Left hindlimb (tissue), 1 donor: ENCODE measurements at regions not wholly inside any gene's neighbourhood (a gene's known extent, or its start where the extent isn't known, plus 50 kb on each side); places are given as distances from the start of the nearest gene placed in this dataset.

Experiments
- DNase-seq: peaks from one replicate; pipeline ENCODE4 v3.0.0-alpha.2; 2018

DNA sequence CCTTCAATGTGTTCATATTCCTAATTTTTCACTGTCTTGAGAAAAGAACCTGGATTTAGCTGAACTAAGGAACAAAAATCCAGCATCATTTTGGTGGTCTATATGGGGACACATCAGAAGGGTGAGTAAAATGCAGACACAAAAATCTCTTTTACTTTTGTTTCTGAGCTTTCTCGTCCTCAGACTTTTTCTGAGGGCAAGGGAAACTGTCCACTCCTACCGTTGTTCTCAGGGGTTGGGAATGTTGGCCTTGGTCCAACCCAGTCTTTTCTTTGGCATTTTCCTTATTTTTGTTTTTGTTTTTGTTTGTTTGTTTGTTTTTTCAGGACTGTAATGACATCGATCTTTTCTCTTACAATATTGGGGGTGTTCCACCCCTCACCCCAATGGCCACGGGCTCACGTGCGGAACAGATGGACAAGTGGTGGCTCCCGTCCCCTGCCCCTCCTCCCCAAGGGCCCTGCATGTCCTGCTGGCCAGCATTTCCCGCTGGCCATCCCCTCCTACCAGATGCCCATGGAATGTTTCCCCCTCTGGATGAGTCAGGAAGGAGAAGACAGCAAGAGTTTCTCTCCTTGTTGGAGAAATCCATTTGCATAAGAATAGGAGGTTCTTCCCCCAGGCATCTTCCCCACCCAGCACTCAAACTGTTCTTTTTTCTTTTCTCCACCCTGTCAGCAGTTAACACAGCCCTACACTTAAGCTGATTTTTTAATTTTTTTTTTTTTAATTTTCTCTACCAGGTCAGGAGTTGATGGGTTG is 305.4 kb upstream of the NDST4 start:
- DNase-seq = no peak

DNA sequence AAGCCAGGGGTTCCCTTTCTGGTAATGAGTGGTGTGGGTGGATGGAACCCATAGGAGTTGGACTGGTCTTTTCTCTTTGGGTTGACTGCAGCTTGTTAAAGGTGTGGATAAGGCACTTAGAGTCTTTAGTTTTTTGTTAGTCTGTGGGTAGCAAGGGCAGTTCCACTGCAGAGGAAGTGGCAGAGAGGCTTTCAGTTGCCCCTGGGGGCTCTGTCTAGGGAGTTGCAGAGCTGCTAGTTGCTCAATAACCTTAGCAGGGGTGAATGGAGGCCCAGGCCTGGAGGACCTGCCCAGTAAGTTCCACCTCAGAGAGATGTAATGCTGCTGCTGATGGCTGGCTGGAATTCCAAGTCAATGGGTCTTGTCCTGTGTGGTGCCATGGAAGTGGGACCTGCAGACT is 282.6 kb upstream of the NDST4 start:
- DNase-seq = no peak

DNA sequence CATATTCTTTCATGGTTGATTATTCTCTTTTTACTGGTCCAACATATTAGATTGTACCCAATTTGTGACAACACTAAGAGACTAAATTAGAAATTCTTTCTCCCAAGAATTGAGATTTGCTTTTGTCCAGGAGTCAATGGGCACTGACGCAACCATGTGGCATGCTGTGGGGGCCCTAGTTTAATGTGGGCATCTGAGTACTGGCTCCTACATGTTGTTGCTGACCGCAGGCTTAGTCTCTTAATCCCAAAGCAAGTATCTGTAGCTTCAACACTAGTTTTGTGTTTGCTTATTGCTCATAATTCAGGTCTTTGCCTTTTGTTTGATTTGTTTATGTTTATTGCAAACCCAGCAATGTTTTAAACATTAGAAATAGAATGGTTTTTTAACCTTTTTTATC is 263.4 kb upstream of the NDST4 start:
- DNase-seq = no peak

GRCh38 chr4:115374621-115375020 is 261.2 kb upstream of the NDST4 start:
- no peak for DNase-seq

DNA sequence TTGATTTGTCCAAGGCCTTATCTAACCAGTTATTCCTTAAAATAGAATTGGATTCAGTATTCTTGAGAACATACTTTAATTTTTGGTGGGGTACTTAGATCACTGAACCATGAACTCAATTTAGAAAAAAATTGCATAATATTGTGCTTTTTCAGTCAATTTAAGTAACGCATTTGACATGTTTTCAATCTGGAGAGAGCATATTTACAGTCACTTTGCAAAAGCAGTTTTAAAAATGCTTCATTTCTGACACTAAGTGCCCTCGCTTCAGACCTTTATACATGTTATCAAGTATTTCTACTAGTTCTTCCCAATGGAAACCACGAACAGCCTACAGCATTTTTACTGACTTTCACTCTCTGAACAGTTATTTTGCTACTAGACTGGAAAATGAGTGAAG is 257.1 kb upstream of the NDST4 start:
- no peak for DNase-seq

GRCh38 chr4:115370012-115370411 is 256.6 kb upstream of the NDST4 start:
- DNase-seq = no peak

DNA sequence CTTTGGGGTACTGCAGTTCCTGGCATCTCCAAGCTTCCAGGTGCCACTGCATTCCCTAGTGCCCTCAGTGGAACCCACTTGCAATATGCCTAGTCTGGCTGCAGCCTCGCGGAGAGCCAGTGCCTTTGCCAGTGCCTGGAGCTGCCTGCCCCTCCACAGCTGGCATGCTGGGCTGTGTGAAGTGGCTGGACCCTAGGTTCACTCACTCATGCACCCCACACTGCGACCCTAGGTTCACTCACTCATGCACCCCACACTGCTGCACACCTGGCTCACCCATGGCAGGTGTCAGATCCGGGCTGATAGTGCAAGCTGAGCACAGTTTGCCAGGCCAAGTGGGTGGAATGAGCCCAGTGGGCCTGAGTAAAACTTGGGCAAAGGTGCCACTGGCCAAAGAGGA is 253.0 kb upstream of the NDST4 start:
- DNase-seq = no peak

GRCh38 chr4:115365185-115365584 is 251.8 kb upstream of the NDST4 start:
- no peak for DNase-seq

DNA sequence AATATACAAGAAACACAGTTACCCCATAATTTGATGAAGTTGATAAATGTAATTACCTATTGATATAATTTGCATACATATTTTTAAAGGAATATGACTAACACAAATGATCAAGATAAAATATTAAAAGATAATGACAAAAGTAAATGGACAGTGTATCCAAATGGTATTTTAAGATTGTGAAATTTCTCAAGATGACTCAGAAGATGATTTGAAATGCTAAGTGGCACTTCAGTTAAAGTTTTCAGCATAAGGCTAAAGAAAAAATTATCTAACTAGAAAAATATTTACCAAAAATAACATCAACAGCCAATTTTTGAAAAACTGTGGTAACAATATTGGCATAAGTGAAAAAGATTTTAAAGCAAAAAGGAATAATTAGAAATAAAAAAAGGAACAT is 248.4 kb upstream of the NDST4 start:
- DNase-seq = no peak

GRCh38 chr4:115360431-115360830 is 247.0 kb upstream of the NDST4 start:
- DNase-seq = no peak

DNA sequence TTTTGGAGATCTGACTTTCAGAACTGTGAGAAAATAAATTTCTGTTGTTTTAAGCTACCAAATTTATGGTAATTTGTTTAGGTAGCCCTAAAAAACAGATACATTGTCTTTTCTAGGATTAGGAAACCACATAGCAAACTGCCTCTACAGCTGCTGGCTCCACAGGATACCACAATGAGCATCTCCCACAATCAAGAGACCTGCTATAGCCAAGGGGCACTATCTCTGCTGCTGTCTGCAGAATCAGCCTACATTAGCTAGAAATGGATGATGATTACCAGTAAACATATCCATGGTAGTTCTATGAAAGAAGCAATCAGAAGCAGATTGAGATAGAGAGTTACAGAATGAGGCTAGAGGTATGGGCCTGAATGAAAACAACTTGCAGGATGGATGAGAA is 244.4 kb upstream of the NDST4 start:
- no peak for DNase-seq

DNA sequence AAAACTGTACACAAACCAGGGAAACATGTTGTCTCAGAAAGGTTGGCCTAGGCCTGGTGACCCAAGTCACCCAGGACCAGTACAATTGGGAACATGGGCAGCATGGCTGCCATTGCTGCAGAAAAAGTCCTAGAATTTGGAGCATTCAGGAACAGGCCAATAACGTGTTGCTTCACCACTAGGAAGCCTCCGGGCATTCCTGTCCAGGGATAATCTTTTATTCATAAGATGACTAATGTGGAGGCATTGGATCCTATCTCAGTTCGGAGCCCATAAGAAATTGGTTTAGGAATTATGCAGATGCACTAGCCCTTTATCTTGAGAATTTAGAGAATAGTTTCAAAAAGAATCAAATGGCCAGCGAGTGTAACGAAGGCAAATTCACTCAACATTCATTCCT is 242.8 kb upstream of the NDST4 start:
- DNase-seq = no peak

DNA sequence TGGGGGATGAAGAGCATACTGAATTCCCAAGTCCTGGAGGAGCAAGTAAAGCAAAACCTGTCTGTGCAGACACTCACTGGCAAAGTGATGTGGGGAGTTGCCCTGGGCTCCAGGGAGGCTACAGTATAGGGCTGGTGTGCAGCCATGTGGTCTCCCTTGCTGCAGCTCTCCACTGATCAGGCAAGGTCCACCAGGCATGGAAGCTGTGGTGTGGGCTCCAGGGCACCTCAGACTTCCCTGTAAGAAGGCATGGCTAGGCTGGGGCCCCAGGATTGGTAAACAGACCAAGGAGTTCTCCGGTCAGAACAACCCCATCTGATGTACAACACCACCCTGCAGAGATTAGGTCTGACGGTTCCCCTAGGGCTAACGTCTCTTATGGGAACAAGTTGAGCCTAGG is 241.9 kb upstream of the NDST4 start:
- no peak for DNase-seq

- no peak for DNase-seq
These were observed 239.9 kb upstream of the NDST4 start for GRCh38 chr4:115353370-115353769.

- no peak for DNase-seq
These were observed 229.8 kb upstream of the NDST4 start for GRCh38 chr4:115343171-115343570.

- no peak for DNase-seq
These were observed 221.5 kb upstream of the NDST4 start for GRCh38 chr4:115334736-115335411.

DNA sequence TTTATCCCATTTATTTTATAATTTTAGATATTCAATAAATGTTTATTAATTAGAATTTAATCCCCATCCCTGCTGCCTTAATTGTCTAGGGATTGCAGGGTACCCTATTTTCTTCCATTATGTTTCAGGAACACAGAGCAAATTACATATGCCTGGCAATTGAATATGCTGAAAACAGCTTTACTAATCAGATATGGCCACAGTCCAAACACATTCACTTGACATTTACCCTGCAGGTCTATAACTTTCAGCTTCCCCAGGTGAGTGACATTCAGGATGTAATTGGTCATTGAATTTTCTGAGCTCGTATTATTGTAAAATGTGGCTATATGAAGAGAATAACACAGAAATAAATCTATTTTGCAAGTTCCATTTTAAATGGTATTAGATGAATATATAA is 218.7 kb upstream of the NDST4 start:
- DNase-seq = no peak

- DNase-seq = no peak
These were observed 217.8 kb upstream of the NDST4 start for GRCh38 chr4:115331241-115331640.

DNA sequence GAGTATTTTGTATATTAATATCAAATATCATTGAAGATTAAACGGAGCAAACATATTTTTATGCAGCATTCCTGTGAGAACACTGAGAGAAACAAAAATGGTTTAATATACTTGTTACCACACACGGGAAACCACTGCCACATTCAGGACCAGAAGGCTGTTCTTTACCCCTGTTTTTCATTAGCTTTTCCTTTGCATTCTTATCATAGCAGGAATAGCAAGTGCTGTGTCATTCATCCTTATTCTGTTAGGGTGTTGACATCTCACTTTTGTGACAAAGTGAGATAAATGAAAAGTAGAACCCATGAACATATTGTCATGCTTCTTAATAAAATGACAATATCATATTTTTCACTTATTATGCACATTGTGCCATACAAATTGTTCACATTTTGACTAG is 212.4 kb upstream of the NDST4 start:
- no peak for DNase-seq

- DNase-seq = no peak
These were observed 209.8 kb upstream of the NDST4 start for GRCh38 chr4:115323106-115323707.

DNA sequence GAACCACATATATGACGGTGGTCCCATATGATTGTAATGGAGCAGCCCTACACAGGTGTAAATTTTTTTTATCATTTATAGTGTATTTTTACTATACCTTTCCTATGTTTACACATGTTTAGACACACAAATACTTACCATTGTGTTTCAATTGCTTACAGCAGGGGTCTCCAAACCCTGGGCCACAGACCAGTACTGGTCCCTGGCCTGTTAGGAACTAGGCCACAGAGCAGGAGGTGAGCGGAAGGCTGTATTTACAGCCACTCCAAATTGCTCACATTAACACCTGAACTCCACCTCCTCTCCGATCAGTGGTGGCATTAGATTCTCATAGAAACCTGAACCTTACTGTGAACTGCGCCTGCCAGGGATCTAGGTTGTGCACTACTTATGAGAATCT is 201.8 kb upstream of the NDST4 start:
- no peak for DNase-seq

DNA sequence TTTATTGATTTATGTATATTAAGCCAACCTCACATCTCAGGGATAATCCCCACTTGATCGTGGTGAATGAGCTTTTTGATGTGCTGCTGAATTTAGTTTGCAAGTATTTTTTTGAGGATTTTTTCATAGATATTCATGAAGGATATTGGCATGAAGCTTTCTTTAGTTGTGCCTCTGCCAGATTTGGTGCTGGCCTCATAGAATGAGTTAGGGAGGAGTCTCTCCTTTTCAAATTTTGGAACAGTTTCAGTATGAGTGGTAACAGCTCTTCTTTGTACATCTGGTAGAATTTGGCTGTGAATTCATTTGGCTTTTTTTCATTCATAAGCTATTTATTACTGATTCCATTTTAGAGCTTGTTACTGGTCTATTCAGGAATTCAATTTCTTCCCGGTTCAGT is 197.2 kb upstream of the NDST4 start:
- DNase-seq = no peak

GRCh38 chr4:115294717-115295116 is 181.3 kb upstream of the NDST4 start:
- DNase-seq = no peak

DNA sequence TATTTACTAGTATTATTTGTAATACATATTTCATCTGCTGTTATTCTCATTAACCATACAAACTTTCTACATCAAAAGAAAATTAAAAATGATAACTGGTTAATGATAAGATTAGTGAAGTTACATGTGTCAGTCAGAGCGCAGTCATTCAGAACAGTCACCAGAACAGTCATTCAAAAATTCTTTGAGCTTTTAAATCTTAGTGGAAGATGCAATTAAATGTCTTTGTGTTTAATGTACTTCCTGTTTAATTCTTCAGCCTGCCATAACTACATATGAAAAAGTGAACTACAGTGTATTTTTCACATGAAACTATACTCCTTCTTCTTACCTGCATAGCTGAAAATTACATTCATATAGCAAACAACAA is 179.7 kb upstream of the NDST4 start:
- DNase-seq = no peak
